GM20000 (cell line): ENCODE measurements at regions not wholly inside any gene's neighbourhood (a gene's known extent, or its start where the extent isn't known, plus 50 kb on each side); places are given as distances from the start of the nearest gene placed in this dataset.
"Not testable (repeated sequence)": the region's sequence is repeated elsewhere in the genome, so short reads cannot be mapped to it uniquely, and the experiment has no call there.

ENCODE experiments used
- DNase-seq: peaks from one replicate; pipeline ENCODE4 v3.0.0; 2012; ENCODE audit warnings: low spot score

- DNase-seq, result not testable (repeated sequence)
Observed at GRCh38 chr9:42862465-42862864, 679.0 kb downstream of the SPATA31A6 start.
